ENCODE measurements at regions not wholly inside any gene's neighbourhood (a gene's known extent, or its start where the extent isn't known, plus 50 kb on each side); places are given as distances from the start of the nearest gene placed in this dataset.

- TF ChIP-seq CTCF (IDR thresholded peaks at IDR 0.05) (no peak), EP300 (IDR thresholded peaks at IDR 0.05) (no peak), POLR2A (IDR thresholded peaks at IDR 0.05) (no peak), POLR2AphosphoS5 (IDR thresholded peaks at IDR 0.05) (no peak)
Observed at GRCh38 chr2:64781711-64782390, 128.1 kb upstream of the SERTAD2 start.
